Body of pancreas (tissue), 4 donors: ENCODE measurements at regions not wholly inside any gene's neighbourhood (a gene's known extent, or its start where the extent isn't known, plus 50 kb on each side); places are given as distances from the start of the nearest gene placed in this dataset.

ENCODE experiments used
- ATAC-seq: fragments of 150-250 bp; one replicate; pipeline ENCODE4 v1.9.1; 2016
- DNase-seq, 4 donors: peaks; one replicate each; pipeline ENCODE4 v3.0.0-alpha.2; 2019
- H3K27ac ChIP-seq, 4 donors: fragments of 200-600 bp; sonication (generic); 1 replicate in 3 of 4; 2 replicates in 1 of 4; pipeline versions ENCODE4 v1.5.1 to v1.6.1; 2016 to 2019; ENCODE audit warnings: mild to moderate bottlenecking in 1 of 4, mixed read lengths in 1 of 4, moderate library complexity in 1 of 4
- H3K27me3 ChIP-seq, 2 donors: fragments of 200-600 bp; sonication (generic); one replicate each; pipeline ENCODE4 v1.6.0; 2016; ENCODE audit warnings: mild to moderate bottlenecking in 1 of 2
- H3K36me3 ChIP-seq, 2 donors: fragments of 200-600 bp; sonication (generic); replicated peaks in 1 of 2; 2 replicates each; pipeline ENCODE4 v1.5.1; 2016; ENCODE audit warnings: low read depth in 2 of 2; ENCODE audit not compliant: insufficient read depth in 1 of 2
- H3K4me1 ChIP-seq: fragments of 200-600 bp; sonication (generic); one replicate; pipeline ENCODE4 v1.6.0; 2016
- H3K4me3 ChIP-seq, 2 donors: fragments of 200-600 bp; sonication (generic); 1 replicate in 1 of 2; 2 replicates in 1 of 2; pipeline ENCODE4 v1.5.1; 2016 to 2019
- H3K9me3 ChIP-seq, 3 donors: fragments of 200-600 bp; sonication (generic); 1 replicate in 2 of 3; 2 replicates in 1 of 3; pipeline ENCODE4 v1.5.1; 2016
- POLR2A ChIP-seq, 3 donors: fragments of 450-650 bp; IDR thresholded peaks; one replicate each; pipeline ENCODE4 v1.6.1; 2016; ENCODE audit warnings: antibody characterized with exemption in 3 of 3, mild to moderate bottlenecking in 2 of 3
- WGBS, 2 donors: methylation state at CpG; one replicate each; pipeline ENCODE4 v1.1.5; 2017; 5-methylcytosine and 5-hydroxymethylcytosine counted together
- intact Hi-C: fragments of 100-400 bp; cut with DNase I; formaldehyde crosslinking; loops from one replicate; pipeline ENCODE4 v1.15.1; 2023
- TF ChIP-seq, protein P1 (sequence below), 7 experiments: fragments of 450-650 bp in 4 of 7; fragments of 200-600 bp in 3 of 7; sonication (generic) in 3 of 7; IDR thresholded peaks; one replicate each; pipeline ENCODE4 v1.5.1; 2016 to 2019; ENCODE audit warnings: antibody characterized with exemption in 7 of 7

GRCh38 chr2:198417836-198418235 is 613.4 kb downstream of the PLCL1 start:
- Histone ChIP-seq H3K9me3 (no peaks in the 10 kb centered on the region), H3K4me3 (no peak overlapping the region), H3K36me3 (no peaks in the 10 kb centered on the region), H3K4me1 (no peaks in the 10 kb centered on the region), H3K27me3 (peaks cover 0 to 4% of the 10 kb centered on the region in 2 donors), H3K27ac (no peak overlapping the region)
- ATAC-seq, result no peak
- DNase-seq, result no peak
- WGBS, 2 donors, result 74 to 79% methylated on average over 3 of the region's 3 CpGs
- TF ChIP-seq, protein P1, sequence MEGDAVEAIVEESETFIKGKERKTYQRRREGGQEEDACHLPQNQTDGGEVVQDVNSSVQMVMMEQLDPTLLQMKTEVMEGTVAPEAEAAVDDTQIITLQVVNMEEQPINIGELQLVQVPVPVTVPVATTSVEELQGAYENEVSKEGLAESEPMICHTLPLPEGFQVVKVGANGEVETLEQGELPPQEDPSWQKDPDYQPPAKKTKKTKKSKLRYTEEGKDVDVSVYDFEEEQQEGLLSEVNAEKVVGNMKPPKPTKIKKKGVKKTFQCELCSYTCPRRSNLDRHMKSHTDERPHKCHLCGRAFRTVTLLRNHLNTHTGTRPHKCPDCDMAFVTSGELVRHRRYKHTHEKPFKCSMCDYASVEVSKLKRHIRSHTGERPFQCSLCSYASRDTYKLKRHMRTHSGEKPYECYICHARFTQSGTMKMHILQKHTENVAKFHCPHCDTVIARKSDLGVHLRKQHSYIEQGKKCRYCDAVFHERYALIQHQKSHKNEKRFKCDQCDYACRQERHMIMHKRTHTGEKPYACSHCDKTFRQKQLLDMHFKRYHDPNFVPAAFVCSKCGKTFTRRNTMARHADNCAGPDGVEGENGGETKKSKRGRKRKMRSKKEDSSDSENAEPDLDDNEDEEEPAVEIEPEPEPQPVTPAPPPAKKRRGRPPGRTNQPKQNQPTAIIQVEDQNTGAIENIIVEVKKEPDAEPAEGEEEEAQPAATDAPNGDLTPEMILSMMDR (IDR thresholded peaks at IDR 0.05), result no peak
- no peak for TF ChIP-seq POLR2A (IDR thresholded peaks at IDR 0.05)
- intact Hi-C loops, result no loop called here

GRCh38 chr2:198414976-198415375 is 610.6 kb downstream of the PLCL1 start:
- Histone ChIP-seq H3K27ac (no peak overlapping the region), H3K4me3 (no peak overlapping the region), H3K4me1 (no peaks in the 10 kb centered on the region), H3K9me3 (no peaks in the 10 kb centered on the region), H3K27me3 (peaks cover 0 to 4% of the 10 kb centered on the region in 2 donors), H3K36me3 (no peaks in the 10 kb centered on the region)
- ATAC-seq (no peak), DNase-seq (no peak)
- 64 to 68% methylated on average over 2 of the region's 2 CpGs for WGBS, 2 donors
- intact Hi-C loops, result no loop called here
- TF ChIP-seq, protein P1 (IDR thresholded peaks at IDR 0.05), result no peak
- TF ChIP-seq POLR2A (IDR thresholded peaks at IDR 0.05), result no peak

DNA sequence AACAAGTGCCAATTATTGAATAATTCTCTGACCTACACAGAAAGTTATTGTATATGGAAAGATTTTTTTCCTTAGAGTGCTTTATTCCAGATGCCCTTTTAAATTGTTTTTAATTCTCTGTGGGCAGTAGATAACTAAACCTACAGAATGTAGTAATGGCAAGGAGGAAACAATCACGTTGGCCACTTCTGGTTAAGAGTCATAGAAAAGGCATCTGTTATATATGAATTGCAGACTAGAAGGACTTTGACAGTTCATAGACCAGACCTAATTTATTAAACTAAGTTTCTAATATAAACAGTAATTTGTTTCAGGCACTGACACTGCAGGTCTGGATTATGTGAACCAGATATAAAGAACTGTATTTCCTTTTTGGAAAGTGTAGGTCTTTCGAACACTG is 607.5 kb downstream of the PLCL1 start:
- WGBS, 2 donors, result 24 to 31% methylated on average over 2 of the region's 2 CpGs
- no peak for ATAC-seq
- TF ChIP-seq POLR2A (IDR thresholded peaks at IDR 0.05), result no peak
- DNase-seq, result no peak
- Histone ChIP-seq H3K4me3 (no peak overlapping the region), H3K4me1 (no peaks in the 10 kb centered on the region), H3K9me3 (no peaks in the 10 kb centered on the region), H3K27me3 (peaks cover 0 to 4% of the 10 kb centered on the region in 2 donors), H3K36me3 (no peaks in the 10 kb centered on the region), H3K27ac (no peak overlapping the region)
- intact Hi-C loops, result no loop called here

DNA sequence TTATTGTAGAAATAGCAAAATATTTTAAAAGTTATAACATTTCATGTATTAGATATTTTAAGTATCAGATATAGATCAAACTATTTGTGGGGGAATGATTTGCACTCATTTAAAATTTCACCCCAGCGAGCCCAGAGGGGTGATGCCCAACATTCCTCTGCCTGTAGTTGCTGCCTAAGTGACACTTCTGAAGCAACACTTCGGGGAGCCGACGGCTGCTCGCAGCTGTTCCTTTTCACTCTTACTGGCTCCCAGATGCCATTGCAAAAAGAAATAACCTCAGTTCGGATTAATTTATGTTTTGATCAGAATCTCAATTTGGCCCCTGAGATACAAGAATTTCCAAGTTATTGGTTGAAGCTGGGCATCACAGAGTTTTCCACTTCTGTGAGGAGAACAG is 603.8 kb downstream of the PLCL1 start:
- H3K9me3 ChIP-seq, result no peaks in the 10 kb centered on the region
- H3K27ac ChIP-seq, result no peak overlapping the region
- no peaks in the 10 kb centered on the region for H3K4me1 ChIP-seq
- intact Hi-C loops, result no loop called here
- no peaks in the 10 kb centered on the region for H3K36me3 ChIP-seq
- TF ChIP-seq POLR2A (IDR thresholded peaks at IDR 0.05), result no peak
- TF ChIP-seq, protein P1 (IDR thresholded peaks at IDR 0.05), result no peak
- H3K27me3 ChIP-seq, result no peaks in the 10 kb centered on the region
- ATAC-seq, result no peak
- H3K4me3 ChIP-seq, result no peak overlapping the region
- WGBS, 2 donors, result 42 to 49% methylated on average over 6 of the region's 6 CpGs
- no peak for DNase-seq

GRCh38 chr2:198405311-198405710 is 600.9 kb downstream of the PLCL1 start:
- Histone ChIP-seq H3K27me3 (no peaks in the 10 kb centered on the region), H3K4me1 (no peaks in the 10 kb centered on the region), H3K4me3 (no peak overlapping the region), H3K36me3 (no peaks in the 10 kb centered on the region), H3K9me3 (no peaks in the 10 kb centered on the region), H3K27ac (no peak overlapping the region)
- DNase-seq, result no peak
- TF ChIP-seq, protein P1 (IDR thresholded peaks at IDR 0.05), result no peak
- TF ChIP-seq POLR2A (IDR thresholded peaks at IDR 0.05), result no peak
- intact Hi-C loops, result no loop called here
- ATAC-seq, result no peak
